ENCODE measurements at regions not wholly inside any gene's neighbourhood (a gene's known extent, or its start where the extent isn't known, plus 50 kb on each side); places are given as distances from the start of the nearest gene placed in this dataset.

GRCh38 chr2:238724728-238725127 is 123.2 kb upstream of the TWIST2 start:
- TF ChIP-seq CEBPB (IDR thresholded peaks at IDR 0.05) (no peak), RAD21 (IDR thresholded peaks at IDR 0.05; ENCODE audit: low read depth) (no peak), TAF1 (IDR thresholded peaks at IDR 0.05; ENCODE audit: low read depth) (no peak), ZBTB7A (IDR thresholded peaks at IDR 0.05; ENCODE audit: low read depth) (no peak), EP300 (IDR thresholded peaks at IDR 0.05; ENCODE audit: borderline replicate concordance) (no peak), REST (IDR thresholded peaks at IDR 0.05; ENCODE audit: low read depth) (no peak), TEAD4 (IDR thresholded peaks at IDR 0.05) (no peak)
- TF ChIP-seq, protein P1, sequence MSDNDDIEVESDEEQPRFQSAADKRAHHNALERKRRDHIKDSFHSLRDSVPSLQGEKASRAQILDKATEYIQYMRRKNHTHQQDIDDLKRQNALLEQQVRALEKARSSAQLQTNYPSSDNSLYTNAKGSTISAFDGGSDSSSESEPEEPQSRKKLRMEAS (IDR thresholded peaks at IDR 0.05): no peak

Measured in Ishikawa (cell line).